HL-60 (cell line): ENCODE measurements at regions not wholly inside any gene's neighbourhood (a gene's known extent, or its start where the extent isn't known, plus 50 kb on each side); places are given as distances from the start of the nearest gene placed in this dataset.

ENCODE experiments used
- DNase-seq, 2 experiments: peaks; one replicate each; pipeline ENCODE4 v3.0.0-alpha.2; 2010 to 2020; ENCODE audit warnings: low read depth in 1 of 2, low spot score in 1 of 2
- H3K27ac ChIP-seq: fragments of 250-450 bp; sonication (Bioruptor Pico); replicated peaks from 2 replicates; pipeline ENCODE4 v1.5.1; 2020; ENCODE audit warnings: mild to moderate bottlenecking, moderate library complexity
- H3K27me3 ChIP-seq: fragments of 250-450 bp; sonication (Bioruptor Pico); 2 replicates; pipeline ENCODE4 v1.5.1; 2021; ENCODE audit warnings: mild to moderate bottlenecking, moderate library complexity; ENCODE audit not compliant: insufficient read depth, poor library complexity, severe bottlenecking
- H3K4me3 ChIP-seq: replicated peaks from 2 replicates; pipeline ENCODE4 v1.5.1; 2011; ENCODE audit warnings: mild to moderate bottlenecking, control low read depth, low read length; ENCODE audit not compliant: insufficient read depth
- GABPA ChIP-seq: IDR thresholded peaks from 2 replicates; pipeline ENCODE4 v1.6.1; 2012; ENCODE audit warnings: low read depth
- POLR2AphosphoS5 ChIP-seq: IDR thresholded peaks from 2 replicates; pipeline ENCODE4 v1.6.1; 2012; ENCODE audit warnings: low read depth
- SPI1 ChIP-seq: IDR thresholded peaks from 2 replicates; pipeline ENCODE4 v1.6.1; 2012; ENCODE audit warnings: low read depth, mild to moderate bottlenecking, borderline replicate concordance
- TF ChIP-seq, protein P1 (sequence below): IDR thresholded peaks from 2 replicates; pipeline ENCODE4 v1.6.1; 2012; ENCODE audit warnings: low read depth; ENCODE audit not compliant: insufficient replicate concordance
- TF ChIP-seq, protein P2 (sequence below): IDR thresholded peaks from one replicate; pipeline ENCODE4 v1.5.1; 2011; ENCODE audit warnings: low read length, control low read depth, inconsistent platforms; ENCODE audit not compliant: insufficient read depth

DNA sequence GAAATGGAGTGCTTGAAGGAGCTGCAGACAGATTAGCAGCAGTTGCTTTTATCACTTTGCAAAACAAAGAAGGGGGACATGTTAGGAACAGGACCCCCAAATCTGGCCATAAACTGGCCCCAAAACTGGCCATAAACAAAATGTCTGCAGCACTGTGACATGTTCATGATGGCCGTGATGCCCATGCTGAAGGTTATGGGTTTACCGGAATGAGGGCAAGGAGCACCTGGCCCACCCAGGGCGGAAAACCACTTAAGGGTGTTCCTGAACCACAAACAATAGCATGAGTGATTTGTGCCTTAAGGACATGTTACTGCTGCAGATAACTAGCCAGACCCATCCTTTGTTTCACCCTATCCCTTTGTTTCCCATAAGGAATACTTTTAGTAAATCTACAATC, 79.6 kb upstream of the GC start:
- Histone ChIP-seq H3K27me3 (no peaks in the 10 kb centered on the region), H3K27ac (no peak overlapping the region), H3K4me3 (no peak overlapping the region)
- TF ChIP-seq, protein P1, sequence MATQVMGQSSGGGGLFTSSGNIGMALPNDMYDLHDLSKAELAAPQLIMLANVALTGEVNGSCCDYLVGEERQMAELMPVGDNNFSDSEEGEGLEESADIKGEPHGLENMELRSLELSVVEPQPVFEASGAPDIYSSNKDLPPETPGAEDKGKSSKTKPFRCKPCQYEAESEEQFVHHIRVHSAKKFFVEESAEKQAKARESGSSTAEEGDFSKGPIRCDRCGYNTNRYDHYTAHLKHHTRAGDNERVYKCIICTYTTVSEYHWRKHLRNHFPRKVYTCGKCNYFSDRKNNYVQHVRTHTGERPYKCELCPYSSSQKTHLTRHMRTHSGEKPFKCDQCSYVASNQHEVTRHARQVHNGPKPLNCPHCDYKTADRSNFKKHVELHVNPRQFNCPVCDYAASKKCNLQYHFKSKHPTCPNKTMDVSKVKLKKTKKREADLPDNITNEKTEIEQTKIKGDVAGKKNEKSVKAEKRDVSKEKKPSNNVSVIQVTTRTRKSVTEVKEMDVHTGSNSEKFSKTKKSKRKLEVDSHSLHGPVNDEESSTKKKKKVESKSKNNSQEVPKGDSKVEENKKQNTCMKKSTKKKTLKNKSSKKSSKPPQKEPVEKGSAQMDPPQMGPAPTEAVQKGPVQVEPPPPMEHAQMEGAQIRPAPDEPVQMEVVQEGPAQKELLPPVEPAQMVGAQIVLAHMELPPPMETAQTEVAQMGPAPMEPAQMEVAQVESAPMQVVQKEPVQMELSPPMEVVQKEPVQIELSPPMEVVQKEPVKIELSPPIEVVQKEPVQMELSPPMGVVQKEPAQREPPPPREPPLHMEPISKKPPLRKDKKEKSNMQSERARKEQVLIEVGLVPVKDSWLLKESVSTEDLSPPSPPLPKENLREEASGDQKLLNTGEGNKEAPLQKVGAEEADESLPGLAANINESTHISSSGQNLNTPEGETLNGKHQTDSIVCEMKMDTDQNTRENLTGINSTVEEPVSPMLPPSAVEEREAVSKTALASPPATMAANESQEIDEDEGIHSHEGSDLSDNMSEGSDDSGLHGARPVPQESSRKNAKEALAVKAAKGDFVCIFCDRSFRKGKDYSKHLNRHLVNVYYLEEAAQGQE = no peak
- TF ChIP-seq POLR2AphosphoS5 (no peak), SPI1 (no peak), GABPA (no peak)
- TF ChIP-seq, protein P2, sequence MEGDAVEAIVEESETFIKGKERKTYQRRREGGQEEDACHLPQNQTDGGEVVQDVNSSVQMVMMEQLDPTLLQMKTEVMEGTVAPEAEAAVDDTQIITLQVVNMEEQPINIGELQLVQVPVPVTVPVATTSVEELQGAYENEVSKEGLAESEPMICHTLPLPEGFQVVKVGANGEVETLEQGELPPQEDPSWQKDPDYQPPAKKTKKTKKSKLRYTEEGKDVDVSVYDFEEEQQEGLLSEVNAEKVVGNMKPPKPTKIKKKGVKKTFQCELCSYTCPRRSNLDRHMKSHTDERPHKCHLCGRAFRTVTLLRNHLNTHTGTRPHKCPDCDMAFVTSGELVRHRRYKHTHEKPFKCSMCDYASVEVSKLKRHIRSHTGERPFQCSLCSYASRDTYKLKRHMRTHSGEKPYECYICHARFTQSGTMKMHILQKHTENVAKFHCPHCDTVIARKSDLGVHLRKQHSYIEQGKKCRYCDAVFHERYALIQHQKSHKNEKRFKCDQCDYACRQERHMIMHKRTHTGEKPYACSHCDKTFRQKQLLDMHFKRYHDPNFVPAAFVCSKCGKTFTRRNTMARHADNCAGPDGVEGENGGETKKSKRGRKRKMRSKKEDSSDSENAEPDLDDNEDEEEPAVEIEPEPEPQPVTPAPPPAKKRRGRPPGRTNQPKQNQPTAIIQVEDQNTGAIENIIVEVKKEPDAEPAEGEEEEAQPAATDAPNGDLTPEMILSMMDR = no peak
- DNase-seq = no peak

DNA sequence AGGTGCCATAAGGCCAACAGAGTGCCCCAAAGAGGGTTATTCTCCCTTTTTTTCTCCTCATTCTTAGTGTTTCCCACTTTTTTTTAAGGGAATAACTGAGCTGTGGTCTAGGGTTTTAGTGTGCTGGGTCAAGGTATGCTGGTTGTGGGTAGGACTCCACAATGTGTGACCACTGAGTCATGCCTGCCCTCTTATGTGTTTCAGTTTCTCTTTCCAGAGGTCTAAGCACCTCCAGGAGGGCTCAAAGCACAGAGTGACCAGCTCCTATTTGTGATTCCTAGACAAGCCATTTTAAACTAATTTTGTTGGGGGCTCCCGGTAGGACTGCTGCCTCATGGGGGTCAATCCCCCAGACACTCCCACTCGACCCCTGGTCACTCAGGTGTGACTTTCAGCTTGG, 80.5 kb upstream of the GC start:
- H3K27ac ChIP-seq = no peak overlapping the region
- H3K4me3 ChIP-seq = no peak overlapping the region
- TF ChIP-seq GABPA (no peak), SPI1 (no peak), POLR2AphosphoS5 (no peak)
- TF ChIP-seq, protein P2 = no peak
- H3K27me3 ChIP-seq = no peaks in the 10 kb centered on the region
- DNase-seq = no peak

DNA sequence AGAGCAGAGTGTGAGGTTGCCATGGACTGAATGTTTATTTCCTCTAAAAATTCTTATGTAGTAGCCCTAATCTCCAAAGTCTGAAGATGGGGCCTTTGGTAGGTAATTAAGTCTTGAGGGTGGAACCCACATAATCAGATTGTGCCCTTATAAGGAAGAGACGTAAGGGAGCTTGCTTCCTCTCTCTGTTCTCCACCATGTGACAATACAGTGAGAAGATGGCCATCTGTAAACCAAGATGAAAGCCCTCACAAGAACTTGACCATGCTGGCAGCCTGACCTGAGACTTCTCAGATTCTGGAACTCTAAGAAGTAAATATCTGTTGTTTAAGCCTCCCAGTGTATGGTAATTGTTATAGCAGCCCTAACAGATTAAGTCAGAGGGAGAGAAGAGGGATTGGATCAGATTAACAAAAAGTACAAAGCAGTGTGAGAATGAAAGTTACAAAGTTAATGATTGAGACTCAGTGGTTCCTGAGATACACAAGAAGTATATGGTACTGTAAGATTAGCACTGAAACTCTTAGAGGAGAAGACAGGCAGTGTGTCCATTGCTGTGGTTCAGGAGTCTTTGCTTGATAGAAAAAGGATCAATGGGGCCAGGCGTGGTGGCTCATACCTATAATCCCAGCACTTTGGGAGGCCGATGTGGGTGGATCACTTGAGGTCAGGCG, 82.5 kb upstream of the GC start:
- no peak for TF ChIP-seq SPI1
- no peak for TF ChIP-seq GABPA
- TF ChIP-seq, protein P2 = no peak
- TF ChIP-seq, protein P1 = no peak
- no peak for TF ChIP-seq POLR2AphosphoS5
- Histone ChIP-seq H3K27me3 (no peaks in the 10 kb centered on the region), H3K27ac (no peak overlapping the region), H3K4me3 (no peak overlapping the region)
- DNase-seq = no peak

DNA sequence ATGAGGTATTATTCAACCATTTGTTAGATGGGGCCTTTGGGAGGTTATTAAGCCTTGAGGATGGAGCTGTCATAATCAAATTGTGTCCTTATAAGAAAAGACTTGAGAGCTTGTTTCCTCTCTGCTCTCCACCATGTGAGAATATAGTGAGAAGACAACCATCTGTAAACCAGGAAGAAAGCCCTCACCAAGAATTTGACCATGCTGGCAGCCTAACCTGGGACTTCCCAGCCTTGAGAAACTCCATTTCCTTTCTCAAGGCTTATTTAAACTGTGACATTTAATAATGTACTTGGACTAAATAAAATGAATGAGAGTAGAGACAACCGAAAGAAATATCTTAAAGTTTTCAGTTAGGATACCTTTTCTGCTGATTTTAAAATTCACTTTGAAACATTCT, 83.7 kb upstream of the GC start:
- no peak for DNase-seq

More for the DNA sequence above, 83.7 kb upstream of the GC start:
- Histone ChIP-seq H3K27ac (no peak overlapping the region), H3K27me3 (no peaks in the 10 kb centered on the region), H3K4me3 (no peak overlapping the region)
- TF ChIP-seq POLR2AphosphoS5 (no peak), SPI1 (no peak), GABPA (no peak)
- TF ChIP-seq, protein P1 = no peak
- TF ChIP-seq, protein P2 = no peak
